GM23338 (cell line): ENCODE measurements at regions not wholly inside any gene's neighbourhood (a gene's known extent, or its start where the extent isn't known, plus 50 kb on each side); places are given as distances from the start of the nearest gene placed in this dataset.

Experiments
- CTCF ChIP-seq, 2 experiments: fragments of 200-600 bp in 1 of 2; sonication (generic) in 1 of 2; conservative IDR thresholded peaks; 2 replicates each; pipeline versions ENCODE4 v1.5.1 to v1.6.1; 2016 to 2017; ENCODE audit warnings: antibody characterized with exemption in 2 of 2, low read depth in 2 of 2, mild to moderate bottlenecking in 2 of 2, moderate library complexity in 1 of 2
- EZH2 ChIP-seq: fragments of 200-600 bp; sonication (generic); IDR thresholded peaks from one replicate; pipeline ENCODE4 v1.8.0; 2017; ENCODE audit warnings: antibody characterized with exemption, mild to moderate bottlenecking, low read depth; ENCODE audit not compliant: unreplicated experiment
- EZH2phosphoT487 ChIP-seq: fragments of 200-600 bp; sonication (generic); IDR thresholded peaks from one replicate; pipeline ENCODE4 v1.8.1; 2018; ENCODE audit warnings: antibody characterized with exemption; ENCODE audit not compliant: unreplicated experiment
- JUNB ChIP-seq: IDR thresholded peaks from one replicate; pipeline ENCODE4 v1.6.1; 2016; ENCODE audit warnings: antibody characterized with exemption; ENCODE audit not compliant: unreplicated experiment
- NANOG ChIP-seq: IDR thresholded peaks from 2 replicates; pipeline ENCODE4 v1.6.1; 2016; ENCODE audit warnings: antibody characterized with exemption, borderline replicate concordance
- POLR2AphosphoS5 ChIP-seq: IDR thresholded peaks from 2 replicates; pipeline ENCODE4 v1.6.1; 2016; ENCODE audit warnings: antibody characterized with exemption, low read depth

GRCh38 chr10:61332581-61332980 is 120.6 kb downstream of the TMEM26 start:
- no peak for TF ChIP-seq CTCF (conservative IDR thresholded peaks at IDR 0.05; ENCODE audit: low read depth in 2 of 2)
- no peak for TF ChIP-seq POLR2AphosphoS5
- TF ChIP-seq JUNB: no peak
- TF ChIP-seq EZH2phosphoT487: no peak
- TF ChIP-seq NANOG: no peak
- no peak for TF ChIP-seq EZH2
